BJ (cell line): ENCODE measurements at regions not wholly inside any gene's neighbourhood (a gene's known extent, or its start where the extent isn't known, plus 50 kb on each side); places are given as distances from the start of the nearest gene placed in this dataset.

ENCODE experiments used
- CTCF ChIA-PET: fragments of 350-600 bp; formaldehyde crosslinking; extraction: SDS; loops from one replicate; lab custom pipeline; 2021; ENCODE audit warnings: antibody characterized with exemption, inconsistent platforms; lab: Yijun Ruan, JAX
- POLR2A ChIA-PET: fragments of 300-600 bp; sonication (Branson Sonifier 250); formaldehyde crosslinking; extraction: SDS; loops from one replicate; lab custom pipeline; 2021; ENCODE audit warnings: antibody characterized with exemption; lab: Charles Lee
- DNase-seq: peaks from one replicate; pipeline ENCODE4 v3.0.0-alpha.2; 2011; ENCODE audit warnings: low read depth
- H3K27me3 ChIP-seq: 2 replicates; pipeline ENCODE4 v1.6.0; 2011; ENCODE audit warnings: low read length; ENCODE audit not compliant: control insufficient read depth, insufficient read depth
- H3K36me3 ChIP-seq: 2 replicates; pipeline ENCODE4 v1.5.1; 2011; ENCODE audit warnings: low read length; ENCODE audit not compliant: control insufficient read depth, insufficient read depth
- H3K4me3 ChIP-seq: 2 replicates; pipeline ENCODE4 v1.5.1; 2011; ENCODE audit warnings: low read depth, mild to moderate bottlenecking, control low read depth, low read length
- CTCF ChIP-seq: IDR thresholded peaks from 2 replicates; pipeline ENCODE4 v1.5.1; 2011; ENCODE audit warnings: low read depth, mild to moderate bottlenecking, control low read depth, inconsistent platforms, low read length, moderate library complexity; ENCODE audit not compliant: insufficient read depth

GRCh38 chr4:116839826-116840225 is 245.6 kb downstream of the TRAM1L1 start:
- POLR2A ChIA-PET = no interaction called here
- no peak for TF ChIP-seq CTCF
- H3K4me3 ChIP-seq = no peak overlapping the region
- no peak for DNase-seq
- CTCF ChIA-PET = no interaction called here
- no peaks in the 10 kb centered on the region for H3K27me3 ChIP-seq
- H3K36me3 ChIP-seq = no peaks in the 10 kb centered on the region

DNA sequence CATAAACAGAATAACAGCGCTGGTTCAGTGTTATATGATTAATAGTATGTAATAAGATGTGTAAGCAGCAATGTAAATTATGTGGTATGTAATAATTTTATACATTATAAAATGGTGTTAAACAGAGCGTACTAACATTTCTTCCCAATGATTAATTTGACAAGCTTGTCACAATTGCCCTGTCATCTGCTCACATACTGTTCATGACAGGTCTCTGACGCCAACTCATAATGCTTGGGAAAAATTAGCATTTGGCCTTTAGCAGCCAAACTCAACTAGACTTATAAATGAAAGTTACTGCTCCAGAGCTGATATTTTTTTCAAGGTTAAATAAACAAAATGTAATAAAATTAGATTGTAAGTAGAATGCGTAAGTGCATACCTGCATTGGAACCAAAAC is 246.8 kb downstream of the TRAM1L1 start:
- POLR2A ChIA-PET = no interaction called here
- no peak for TF ChIP-seq CTCF
- CTCF ChIA-PET = no interaction called here

DNA sequence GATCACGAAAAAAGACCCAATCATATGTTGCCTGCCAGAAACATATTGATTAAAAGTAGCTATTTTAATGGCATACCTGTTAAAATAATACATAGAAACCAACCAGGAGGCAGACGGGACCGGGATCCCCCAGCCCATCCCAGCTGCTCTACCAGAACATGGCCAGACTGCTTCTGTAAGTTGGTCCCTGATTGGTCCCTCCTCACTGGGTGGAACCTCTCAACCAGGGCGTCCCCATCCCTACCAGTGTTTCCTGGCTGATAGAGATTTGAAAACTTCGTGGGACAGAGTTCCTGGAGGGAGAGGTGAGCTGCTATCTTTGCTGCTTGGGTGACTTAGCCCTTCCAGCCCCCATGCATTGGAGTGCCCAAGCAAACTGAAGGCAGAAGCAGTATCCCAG is 256.2 kb downstream of the TRAM1L1 start:
- no peak overlapping the region for H3K4me3 ChIP-seq
- ChIA-PET CTCF (no interaction called here), POLR2A (no interaction called here)
- no peak for TF ChIP-seq CTCF
- H3K36me3 ChIP-seq = no peaks in the 10 kb centered on the region
- no peak for DNase-seq
- no peaks in the 10 kb centered on the region for H3K27me3 ChIP-seq

More for the DNA sequence above, 246.8 kb downstream of the TRAM1L1 start:
- Histone ChIP-seq H3K27me3 (no peaks in the 10 kb centered on the region), H3K4me3 (no peak overlapping the region), H3K36me3 (no peaks in the 10 kb centered on the region)
- no peak for DNase-seq

- H3K4me3 ChIP-seq = no peak overlapping the region
- TF ChIP-seq CTCF = no peak
- ChIA-PET POLR2A (no interaction called here), CTCF (no interaction called here)
- H3K27me3 ChIP-seq = no peaks in the 10 kb centered on the region
- DNase-seq = no peak
- H3K36me3 ChIP-seq = no peaks in the 10 kb centered on the region
These were observed 261.2 kb downstream of the TRAM1L1 start for GRCh38 chr4:116824172-116824571.

GRCh38 chr4:116811730-116812129 is 273.6 kb downstream of the TRAM1L1 start:
- DNase-seq = no peak
- Histone ChIP-seq H3K4me3 (no peak overlapping the region), H3K36me3 (no peaks in the 10 kb centered on the region), H3K27me3 (no peaks in the 10 kb centered on the region)
- TF ChIP-seq CTCF = no peak
- CTCF ChIA-PET = no interaction called here
- POLR2A ChIA-PET = no interaction called here
